C4-2B (cell line): ENCODE measurements at regions not wholly inside any gene's neighbourhood (a gene's known extent, or its start where the extent isn't known, plus 50 kb on each side); places are given as distances from the start of the nearest gene placed in this dataset.

Source experiments
- ZFX ChIP-seq: fragments of 450-650 bp; IDR thresholded peaks from 2 replicates; pipeline ENCODE4 v1.6.1; 2017
- TF ChIP-seq, protein P1 (sequence below): fragments of 450-650 bp; conservative IDR thresholded peaks from 2 replicates; pipeline ENCODE4 v1.5.1; 2017; ENCODE audit warnings: mild to moderate bottlenecking

GRCh38 chr1:90314533-90314932, 319.6 kb downstream of the ZNF326 start:
- TF ChIP-seq, protein P1, sequence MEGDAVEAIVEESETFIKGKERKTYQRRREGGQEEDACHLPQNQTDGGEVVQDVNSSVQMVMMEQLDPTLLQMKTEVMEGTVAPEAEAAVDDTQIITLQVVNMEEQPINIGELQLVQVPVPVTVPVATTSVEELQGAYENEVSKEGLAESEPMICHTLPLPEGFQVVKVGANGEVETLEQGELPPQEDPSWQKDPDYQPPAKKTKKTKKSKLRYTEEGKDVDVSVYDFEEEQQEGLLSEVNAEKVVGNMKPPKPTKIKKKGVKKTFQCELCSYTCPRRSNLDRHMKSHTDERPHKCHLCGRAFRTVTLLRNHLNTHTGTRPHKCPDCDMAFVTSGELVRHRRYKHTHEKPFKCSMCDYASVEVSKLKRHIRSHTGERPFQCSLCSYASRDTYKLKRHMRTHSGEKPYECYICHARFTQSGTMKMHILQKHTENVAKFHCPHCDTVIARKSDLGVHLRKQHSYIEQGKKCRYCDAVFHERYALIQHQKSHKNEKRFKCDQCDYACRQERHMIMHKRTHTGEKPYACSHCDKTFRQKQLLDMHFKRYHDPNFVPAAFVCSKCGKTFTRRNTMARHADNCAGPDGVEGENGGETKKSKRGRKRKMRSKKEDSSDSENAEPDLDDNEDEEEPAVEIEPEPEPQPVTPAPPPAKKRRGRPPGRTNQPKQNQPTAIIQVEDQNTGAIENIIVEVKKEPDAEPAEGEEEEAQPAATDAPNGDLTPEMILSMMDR = no peak
- TF ChIP-seq ZFX = no peak
